Calu3 (cell line): ENCODE measurements at regions not wholly inside any gene's neighbourhood (a gene's known extent, or its start where the extent isn't known, plus 50 kb on each side); places are given as distances from the start of the nearest gene placed in this dataset.

Experiments used
- BruUV-seq: library from RNA; stranded (reverse); fragments of 400-500 nt; replicated peaks from 2 replicates; lab custom pipeline; 2021; lab: Mats Ljungman, UMichigan
- CTCF ChIA-PET: fragments of 300-600 bp; sonication (Branson Sonifier 250); formaldehyde crosslinking; loops from one replicate; lab custom pipeline; 2022; ENCODE audit warnings: antibody characterized with exemption; lab: Charles Lee
- DNase-seq: peaks from one replicate; pipeline ENCODE4 v3.0.0; 2022
- H3K27ac Mint-ChIP-seq: one replicate; pipeline ENCODE4 v1.8.0; 2022; ENCODE audit warnings: mixed read lengths; ENCODE audit not compliant: unreplicated experiment
- H3K27me3 Mint-ChIP-seq: one replicate; pipeline ENCODE4 v1.8.0; 2022; ENCODE audit warnings: mixed read lengths; ENCODE audit not compliant: unreplicated experiment
- H3K36me3 Mint-ChIP-seq: one replicate; pipeline ENCODE4 v1.8.0; 2022; ENCODE audit warnings: mild to moderate bottlenecking, moderate library complexity, mixed read lengths; ENCODE audit not compliant: insufficient read depth, unreplicated experiment
- H3K4me1 Mint-ChIP-seq: one replicate; pipeline ENCODE4 v1.8.0; 2022; ENCODE audit warnings: mild to moderate bottlenecking, low read depth, mixed read lengths; ENCODE audit not compliant: unreplicated experiment
- H3K4me3 Mint-ChIP-seq: one replicate; pipeline ENCODE4 v1.8.0; 2022; ENCODE audit warnings: mild to moderate bottlenecking, low read depth, moderate library complexity, mixed read lengths; ENCODE audit not compliant: unreplicated experiment
- H3K9me3 Mint-ChIP-seq: one replicate; pipeline ENCODE4 v1.8.0; 2022; ENCODE audit warnings: low read depth, mixed read lengths; ENCODE audit not compliant: unreplicated experiment
- CTCF ChIP-seq: fragments of 200-600 bp; IDR thresholded peaks from one replicate; pipeline ENCODE4 v1.8.0; 2022; ENCODE audit warnings: antibody characterized with exemption; ENCODE audit not compliant: unreplicated experiment
- intact Hi-C: fragments of 100-400 bp; cut with micrococcal nuclease; formaldehyde crosslinking; loops from one replicate; pipeline ENCODE4 v1.10.0; 2022; ENCODE audit not compliant: unreplicated experiment

- intact Hi-C loops: loop anchor here (10.0 kb wide), 1 partner anchor 337 kb away; no protein-coding TSS in a partner anchor
- no peaks in the 10 kb centered on the region for H3K9me3 Mint-ChIP-seq
- BruUV-seq: no TSS peak
Observed at GRCh38 chr6:2441601-2442475, 196.4 kb upstream of the GMDS start.

GRCh38 chr6:2440516-2440915 lies 195.1 kb upstream of the GMDS start:
- no peak overlapping the region for H3K27ac Mint-ChIP-seq
- intact Hi-C loops: loop anchor here (10.0 kb wide), 1 partner anchor 336 kb away; no protein-coding TSS in a partner anchor
- no peak for TF ChIP-seq CTCF
- DNase-seq: no peak
- peaks cover 10% of the 10 kb centered on the region for H3K4me1 Mint-ChIP-seq
- no peaks in the 10 kb centered on the region for H3K36me3 Mint-ChIP-seq
- H3K27me3 Mint-ChIP-seq: no peaks in the 10 kb centered on the region
- CTCF ChIA-PET: no interaction called here
- no peaks in the 10 kb centered on the region for H3K9me3 Mint-ChIP-seq
- no TSS peak for BruUV-seq
- no peak overlapping the region for H3K4me3 Mint-ChIP-seq

More at GRCh38 chr6:2441601-2442475, 196.4 kb upstream of the GMDS start:
- TF ChIP-seq CTCF: no peak
- H3K27me3 Mint-ChIP-seq: no peaks in the 10 kb centered on the region
- CTCF ChIA-PET: no interaction called here
- H3K4me1 Mint-ChIP-seq: no peaks in the 10 kb centered on the region
- H3K4me3 Mint-ChIP-seq: no peak overlapping the region
- no peaks in the 10 kb centered on the region for H3K36me3 Mint-ChIP-seq
- no peak overlapping the region for H3K27ac Mint-ChIP-seq
- DNase-seq: no peak

GRCh38 chr6:2439632-2440031 lies 194.2 kb upstream of the GMDS start:
- peaks cover 17% of the 10 kb centered on the region for H3K4me1 Mint-ChIP-seq
- no peak for TF ChIP-seq CTCF
- no peaks in the 10 kb centered on the region for H3K27me3 Mint-ChIP-seq
- no peak overlapping the region for H3K27ac Mint-ChIP-seq
- BruUV-seq: no TSS peak
- intact Hi-C loops: loop anchor here (10.0 kb wide), 1 partner anchor 335 kb away; no protein-coding TSS in a partner anchor
- DNase-seq: no peak
- H3K4me3 Mint-ChIP-seq: no peak overlapping the region
- no peaks in the 10 kb centered on the region for H3K9me3 Mint-ChIP-seq
- CTCF ChIA-PET: interaction anchor here (0.5 kb wide), 1 partner anchor 203 kb away, joined by 7 read pairs; no protein-coding TSS in a partner anchor
- H3K36me3 Mint-ChIP-seq: no peaks in the 10 kb centered on the region

GRCh38 chr6:2439082-2439481 lies 193.7 kb upstream of the GMDS start:
- TF ChIP-seq CTCF: no peak
- H3K4me3 Mint-ChIP-seq: no peak overlapping the region
- intact Hi-C loops: no loop called here
- H3K27me3 Mint-ChIP-seq: no peaks in the 10 kb centered on the region
- no peaks in the 10 kb centered on the region for H3K36me3 Mint-ChIP-seq
- no TSS peak for BruUV-seq
- no peak for DNase-seq
- CTCF ChIA-PET: no interaction called here
- H3K4me1 Mint-ChIP-seq: peaks cover 17% of the 10 kb centered on the region
- H3K27ac Mint-ChIP-seq: no peak overlapping the region
- H3K9me3 Mint-ChIP-seq: no peaks in the 10 kb centered on the region
